ENCODE measurements at regions not wholly inside any gene's neighbourhood (a gene's known extent, or its start where the extent isn't known, plus 50 kb on each side); places are given as distances from the start of the nearest gene placed in this dataset.

GRCh38 chr14:100645196-100645981, 58.2 kb upstream of the BEGAIN start:
- Histone ChIP-seq H4K20me1 (replicated peaks; ENCODE audit: control insufficient read depth, extremely low read depth, insufficient read depth, low read length) (no peaks in the 10 kb centered on the region), H3K4me1 (ENCODE audit: control insufficient read depth, extremely low read depth, insufficient read depth, low read length) (peaks cover 14% of the 10 kb centered on the region), H3K4me3 (replicated peaks in 1 of 3; ENCODE audit: insufficient read depth in 1 of 3, low read depth in 1 of 3, low read length in 3 of 3) (no peak overlapping the region), H3K27ac (ENCODE audit: insufficient read depth, low read depth, low read length) (no peak overlapping the region), H3K36me3 (ENCODE audit: control insufficient read depth in 2 of 2, extremely low read depth in 1 of 2, insufficient read depth in 2 of 2, low read length in 2 of 2) (no peaks in the 10 kb centered on the region), H3K9me3 (replicated peaks; ENCODE audit: control insufficient read depth, insufficient read depth, low read length) (no peaks in the 10 kb centered on the region), H3K27me3 (ENCODE audit: control insufficient read depth in 2 of 2, insufficient read depth in 2 of 2, low read length in 2 of 2) (peaks cover under 1 to 4% of the 10 kb centered on the region in 2 experiments), H3K79me2 (ENCODE audit: control insufficient read depth, insufficient read depth, low read length) (no peaks in the 10 kb centered on the region), H3K9ac (replicated peaks; ENCODE audit: extremely low read depth, insufficient read depth, low read length) (no peak overlapping the region), H2AFZ (ENCODE audit: low read depth, low read length) (peak overlapping the region; percentile 22), H3K9me1 (replicated peaks; ENCODE audit: control insufficient read depth, extremely low read depth, insufficient read depth, low read length) (no peaks in the 10 kb centered on the region), H3K4me2 (ENCODE audit: insufficient read depth, low read length) (no peak overlapping the region)
- FAIRE-seq (peak; percentile 75), DNase-seq (ENCODE audit: low read depth, low spot score) (peak; percentile 68)
- intact Hi-C loops (cut with micrococcal nuclease): loop anchor here (1.0 to 5.0 kb wide), 5 partner anchors 120 to 982 kb away; no protein-coding TSS in a partner anchor
- ChIA-PET POLR2A (interaction anchor here (0.8 to 1.5 kb wide), 2 partner anchors 181 to 260 kb away, joined by 3 to 7 read pairs; partner anchors contain the start of gene MEG3), CTCF (interaction anchor here (0.6 to 4.2 kb wide), 61 partner anchors 9 to 982 kb away, joined by 3 to 326 read pairs (median 4); a partner anchor contains a TSS)
- TF ChIP-seq POLR2A (IDR thresholded peaks at IDR 0.05; ENCODE audit: low read depth, low read length) (no peak), MAX (IDR thresholded peaks at IDR 0.05; ENCODE audit: insufficient read depth, insufficient read length) (no peak), CTCF (IDR thresholded peaks at IDR 0.05; ENCODE audit: extremely low read depth in 1 of 2, insufficient read depth in 1 of 2, low read depth in 1 of 2, low read length in 2 of 2) (peak; percentile 72 to 83), GATA2 (IDR thresholded peaks at IDR 0.05; ENCODE audit: insufficient read depth, insufficient read length, low read depth, low read length) (no peak), FOS (IDR thresholded peaks at IDR 0.05; ENCODE audit: borderline replicate concordance, insufficient read depth, low read length) (no peak)
- no TSS peak for BruUV-seq (replicated peaks)
- dilution Hi-C loops (cut with MboI; ENCODE audit: extremely low pct_ligation_motif_present, low sequenced_read_pairs): no loop called here
